Astrocyte of the spinal cord (primary cell): ENCODE measurements at regions not wholly inside any gene's neighbourhood (a gene's known extent, or its start where the extent isn't known, plus 50 kb on each side); places are given as distances from the start of the nearest gene placed in this dataset.

Experiments used
- DNase-seq: peaks from one replicate; pipeline ENCODE4 v3.0.0; 2011; ENCODE audit warnings: low read depth, low spot score
- H3K4me3 ChIP-seq: 2 replicates; pipeline ENCODE4 v1.5.1; 2011; ENCODE audit warnings: low read depth, mild to moderate bottlenecking, low read length, moderate library complexity
- in situ Hi-C: cut with HindIII; loops from 2 replicates; pipeline ENCODE4 v1.10.0; 2017; ENCODE audit warnings: low sequenced_read_pairs
- TF ChIP-seq, protein P1 (sequence below): IDR thresholded peaks from 2 replicates; pipeline ENCODE4 v1.5.1; 2012; ENCODE audit warnings: low read depth, mild to moderate bottlenecking, low read length, inconsistent platforms

DNA sequence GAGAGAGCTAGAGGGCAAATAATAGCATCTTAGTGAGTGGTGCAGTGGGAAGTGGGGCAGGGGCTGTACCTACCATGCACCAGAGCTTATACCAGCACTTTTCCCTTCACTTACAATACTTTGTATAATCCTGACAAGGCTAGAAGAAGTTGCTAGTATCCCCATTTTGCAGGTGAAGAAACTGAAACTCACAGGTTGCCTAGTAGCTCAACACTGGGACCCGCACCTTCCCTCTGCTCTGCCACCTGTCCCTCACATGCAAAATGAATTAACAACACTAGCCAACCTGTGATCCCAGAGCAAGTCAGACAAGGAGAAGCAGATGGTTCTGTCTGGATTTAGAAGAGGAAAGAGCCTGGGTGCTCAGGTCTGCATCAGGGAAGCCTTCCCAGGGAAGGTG is 510.4 kb downstream of the BUD13 start:
- TF ChIP-seq, protein P1, sequence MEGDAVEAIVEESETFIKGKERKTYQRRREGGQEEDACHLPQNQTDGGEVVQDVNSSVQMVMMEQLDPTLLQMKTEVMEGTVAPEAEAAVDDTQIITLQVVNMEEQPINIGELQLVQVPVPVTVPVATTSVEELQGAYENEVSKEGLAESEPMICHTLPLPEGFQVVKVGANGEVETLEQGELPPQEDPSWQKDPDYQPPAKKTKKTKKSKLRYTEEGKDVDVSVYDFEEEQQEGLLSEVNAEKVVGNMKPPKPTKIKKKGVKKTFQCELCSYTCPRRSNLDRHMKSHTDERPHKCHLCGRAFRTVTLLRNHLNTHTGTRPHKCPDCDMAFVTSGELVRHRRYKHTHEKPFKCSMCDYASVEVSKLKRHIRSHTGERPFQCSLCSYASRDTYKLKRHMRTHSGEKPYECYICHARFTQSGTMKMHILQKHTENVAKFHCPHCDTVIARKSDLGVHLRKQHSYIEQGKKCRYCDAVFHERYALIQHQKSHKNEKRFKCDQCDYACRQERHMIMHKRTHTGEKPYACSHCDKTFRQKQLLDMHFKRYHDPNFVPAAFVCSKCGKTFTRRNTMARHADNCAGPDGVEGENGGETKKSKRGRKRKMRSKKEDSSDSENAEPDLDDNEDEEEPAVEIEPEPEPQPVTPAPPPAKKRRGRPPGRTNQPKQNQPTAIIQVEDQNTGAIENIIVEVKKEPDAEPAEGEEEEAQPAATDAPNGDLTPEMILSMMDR, result no peak
- H3K4me3 ChIP-seq, result no peak overlapping the region
- in situ Hi-C loops, result no loop called here
- no peak for DNase-seq

DNA sequence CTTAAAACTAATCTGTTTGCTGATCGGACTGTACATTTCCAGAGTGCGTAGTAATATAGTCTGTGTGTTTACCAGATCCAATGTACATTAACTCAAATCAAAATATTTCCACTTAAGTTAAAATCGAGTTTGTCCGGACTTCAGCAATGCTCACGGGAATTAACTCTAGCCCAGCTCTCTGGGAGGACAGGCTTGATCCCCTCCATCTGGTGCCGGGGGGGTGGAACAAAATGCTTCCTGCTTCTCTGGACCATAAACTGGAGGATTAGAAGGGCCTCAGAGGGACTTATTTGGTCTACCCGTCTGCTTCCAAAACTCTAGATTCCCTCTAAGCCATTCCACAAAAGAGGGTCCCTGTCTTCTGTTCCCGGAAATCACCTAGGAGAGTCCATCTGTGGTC is 511.2 kb downstream of the BUD13 start:
- in situ Hi-C loops, result no loop called here
- TF ChIP-seq, protein P1, result no peak
- DNase-seq, result no peak

DNA sequence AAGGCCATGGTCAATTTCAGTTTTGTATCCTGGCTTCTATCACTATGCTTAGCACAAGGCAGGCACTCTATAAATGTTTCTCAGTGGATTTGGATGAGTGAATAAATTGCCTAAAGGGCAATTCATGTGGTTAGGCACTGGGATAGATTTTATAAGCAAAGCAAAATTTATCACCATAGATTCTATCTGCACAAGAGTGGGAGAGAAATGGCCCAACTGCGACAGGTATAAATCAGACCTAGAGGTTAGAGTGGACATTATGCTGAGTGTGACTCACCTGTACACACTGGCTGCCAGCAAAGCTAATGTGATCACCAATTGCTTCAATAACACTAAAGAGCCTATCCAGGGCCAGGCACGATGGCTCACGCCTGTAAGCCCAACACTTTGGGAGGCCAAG is 514.0 kb downstream of the BUD13 start:
- in situ Hi-C loops, result no loop called here
- DNase-seq, result no peak
- TF ChIP-seq, protein P1, result no peak
- no peak overlapping the region for H3K4me3 ChIP-seq

More for the DNA sequence above, 511.2 kb downstream of the BUD13 start:
- H3K4me3 ChIP-seq, result no peak overlapping the region

DNA sequence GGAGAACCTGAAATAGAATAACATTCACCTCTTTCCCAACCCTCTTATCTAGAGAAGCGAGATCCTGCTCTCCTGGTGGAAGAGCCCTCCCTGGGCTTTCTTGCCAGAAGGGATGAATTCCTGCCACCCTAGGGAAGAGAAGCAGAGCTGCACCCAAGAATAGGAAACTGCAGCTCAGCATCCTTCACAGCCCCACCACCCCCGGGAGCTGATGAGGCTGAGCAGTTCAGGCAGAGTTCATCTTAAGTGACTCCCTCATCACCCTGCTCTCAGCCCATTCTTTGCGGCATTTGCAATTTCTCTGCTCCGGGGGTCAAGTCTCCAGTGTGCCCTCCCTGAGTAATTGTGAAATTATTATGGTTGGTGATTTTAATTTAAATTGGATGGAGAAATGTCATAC is 514.9 kb downstream of the BUD13 start:
- in situ Hi-C loops, result no loop called here
- TF ChIP-seq, protein P1, result no peak
- no peak for DNase-seq

DNA sequence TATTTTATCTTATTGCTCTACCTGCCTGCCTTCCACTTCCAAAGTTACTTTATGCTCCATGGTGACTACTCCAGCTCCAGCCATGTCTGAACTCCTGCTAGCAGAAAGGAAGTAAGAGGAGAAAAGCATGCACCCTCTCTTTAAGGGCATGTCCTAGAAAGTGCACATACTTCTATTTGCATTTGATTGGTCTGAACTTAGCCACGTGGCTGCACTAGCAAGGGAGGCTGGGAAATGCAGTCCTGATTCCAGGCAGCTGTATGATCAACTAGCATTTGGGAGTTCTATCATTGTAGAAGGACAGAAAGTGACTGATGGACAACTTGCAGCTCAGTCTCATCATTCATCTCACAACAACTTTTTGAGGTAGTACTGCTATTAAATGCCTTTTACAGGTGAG is 515.7 kb downstream of the BUD13 start:
- TF ChIP-seq, protein P1, result no peak
- DNase-seq, result no peak
- no peak overlapping the region for H3K4me3 ChIP-seq
- in situ Hi-C loops, result no loop called here

More for the DNA sequence above, 514.9 kb downstream of the BUD13 start:
- H3K4me3 ChIP-seq, result no peak overlapping the region

DNA sequence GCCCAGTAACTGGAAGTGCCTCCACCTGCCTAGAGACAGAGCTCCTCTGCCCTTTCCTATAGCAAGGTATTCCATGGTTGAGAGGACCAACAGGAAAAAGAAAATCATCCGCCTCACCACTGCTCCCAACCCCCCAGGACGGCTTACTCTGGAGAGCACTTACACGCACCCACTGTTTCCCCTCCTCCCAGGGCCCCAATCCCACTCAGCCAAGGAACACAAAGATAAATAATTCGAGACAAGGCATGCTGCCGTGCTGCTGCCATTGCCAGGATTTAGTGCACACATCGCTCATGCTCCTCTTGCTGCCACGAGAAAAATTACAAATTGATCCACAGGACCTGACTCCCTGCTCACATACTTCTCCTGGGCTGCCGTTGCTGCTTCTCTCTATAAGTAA is 516.6 kb downstream of the BUD13 start:
- in situ Hi-C loops, result no loop called here
- DNase-seq, result no peak
- H3K4me3 ChIP-seq, result no peak overlapping the region
- TF ChIP-seq, protein P1, result no peak
